SW480 (cell line): ENCODE measurements at regions not wholly inside any gene's neighbourhood (a gene's known extent, or its start where the extent isn't known, plus 50 kb on each side); places are given as distances from the start of the nearest gene placed in this dataset.

Experiments
- DNase-seq: peaks from one replicate; pipeline ENCODE4 v3.0.0-alpha.2; 2016; ENCODE audit warnings: low spot score

DNA sequence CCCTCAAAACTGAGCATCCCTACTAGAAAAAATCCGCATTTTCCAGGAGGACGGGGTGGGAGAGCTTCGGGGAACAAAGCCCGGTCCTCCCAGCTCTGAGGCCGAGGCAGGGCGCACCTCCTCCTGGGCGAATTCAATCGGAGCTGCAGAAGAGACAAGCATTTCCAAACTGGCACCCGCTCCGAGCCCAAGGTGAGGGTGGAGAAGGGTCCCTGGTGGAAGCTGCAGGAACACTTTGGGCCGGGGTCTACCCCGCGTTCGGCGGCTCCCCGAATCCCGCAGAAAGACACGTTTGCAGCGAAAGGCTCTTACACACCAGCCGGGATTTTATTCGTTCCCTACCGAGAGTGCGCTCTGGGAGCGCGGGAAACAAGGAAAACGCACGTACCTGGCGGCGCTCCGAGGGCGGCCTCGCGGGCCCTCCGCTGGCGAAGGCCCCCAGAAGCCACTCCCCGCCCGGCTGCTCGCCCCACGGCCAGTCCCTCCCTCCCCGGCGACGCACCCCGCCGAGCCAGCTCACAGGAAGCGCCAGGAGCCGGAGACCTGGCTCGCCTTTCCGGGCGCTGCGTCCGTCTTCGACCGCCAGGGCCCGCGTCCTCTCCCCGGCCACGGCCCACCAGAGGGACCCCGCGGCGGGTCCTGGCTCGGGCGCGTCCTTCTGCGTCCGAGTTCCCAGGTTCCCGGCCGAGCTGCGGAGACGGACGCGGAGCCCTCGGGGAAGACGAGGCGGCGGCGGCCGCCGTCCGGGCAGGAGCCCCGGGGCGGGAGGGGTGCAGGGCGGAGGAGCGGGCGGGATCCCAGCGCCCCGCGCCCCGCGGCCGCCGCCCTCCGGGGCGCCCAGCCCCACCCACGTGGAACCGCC is 49.8 kb upstream of the BAHCC1 start:
- peak; percentile 86 for DNase-seq
